ENCODE measurements at regions not wholly inside any gene's neighbourhood (a gene's known extent, or its start where the extent isn't known, plus 50 kb on each side); places are given as distances from the start of the nearest gene placed in this dataset.

DNA sequence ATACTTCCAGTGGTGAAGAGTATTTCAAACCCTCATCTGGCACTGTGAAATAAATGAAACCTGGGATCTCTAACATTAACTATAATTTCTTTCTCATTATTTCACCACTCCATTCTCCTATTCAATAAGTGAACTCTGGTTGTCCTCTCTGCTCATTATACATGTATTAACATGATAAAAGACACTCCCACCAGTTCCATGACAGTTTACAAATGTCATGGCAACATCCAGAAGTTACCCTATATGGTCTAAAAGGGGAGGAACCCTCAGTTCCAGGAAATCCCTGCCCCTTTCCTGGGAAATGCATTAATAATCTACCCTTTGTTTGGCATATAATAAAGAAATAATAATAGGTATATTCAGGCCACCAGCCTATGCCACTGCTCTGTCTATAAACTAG is 62.7 kb upstream of the BRINP3 start:
- TF ChIP-seq ZNF274 (IDR thresholded peaks at IDR 0.05; ENCODE audit: low read depth, low read length) (no peak), YY1 (IDR thresholded peaks at IDR 0.05; ENCODE audit: insufficient read depth, insufficient read length) (no peak)

Data from NT2/D1 (cell line).